Peyer's patch (tissue), 4 donors: ENCODE measurements at regions not wholly inside any gene's neighbourhood (a gene's known extent, or its start where the extent isn't known, plus 50 kb on each side); places are given as distances from the start of the nearest gene placed in this dataset.

Experiments
- DNase-seq, 3 donors: peaks; one replicate each; pipeline ENCODE4 v3.0.0-alpha.2; 2017 to 2019
- H3K27ac ChIP-seq, 4 donors: fragments of 200-600 bp; sonication (generic); one replicate each; pipeline ENCODE4 v1.5.1; 2016 to 2019
- H3K27me3 ChIP-seq, 2 donors: fragments of 200-600 bp; sonication (generic); one replicate each; pipeline ENCODE4 v1.5.1; 2019
- H3K36me3 ChIP-seq, 3 donors: fragments of 200-600 bp; sonication (generic); one replicate each; pipeline ENCODE4 v1.5.1; 2016 to 2019
- H3K4me1 ChIP-seq, 4 donors: fragments of 200-600 bp; sonication (generic); one replicate each; pipeline ENCODE4 v1.5.1; 2016 to 2019
- H3K4me3 ChIP-seq, 4 donors: fragments of 200-600 bp; sonication (generic); 1 replicate in 3 of 4; 2 replicates in 1 of 4; pipeline ENCODE4 v1.5.1; 2016 to 2019; ENCODE audit warnings: mild to moderate bottlenecking in 1 of 4
- H3K9me3 ChIP-seq, 4 donors: fragments of 200-600 bp; sonication (generic); one replicate each; pipeline ENCODE4 v1.5.1; 2016 to 2019; ENCODE audit warnings: mild to moderate bottlenecking in 1 of 4
- POLR2A ChIP-seq, 2 donors: fragments of 450-650 bp; IDR thresholded peaks; one replicate each; pipeline ENCODE4 v1.5.1; 2017; ENCODE audit warnings: antibody characterized with exemption in 2 of 2, mild to moderate bottlenecking in 2 of 2, moderate library complexity in 2 of 2
- TF ChIP-seq, protein P1 (sequence below), 6 experiments: fragments of 450-650 bp in 4 of 6; fragments of 200-600 bp in 2 of 6; sonication (generic) in 1 of 6; IDR thresholded peaks; one replicate each; pipeline ENCODE4 v1.5.1; 2017 to 2019; ENCODE audit warnings: antibody characterized with exemption in 6 of 6, mild to moderate bottlenecking in 3 of 6, moderate library complexity in 1 of 6

DNA sequence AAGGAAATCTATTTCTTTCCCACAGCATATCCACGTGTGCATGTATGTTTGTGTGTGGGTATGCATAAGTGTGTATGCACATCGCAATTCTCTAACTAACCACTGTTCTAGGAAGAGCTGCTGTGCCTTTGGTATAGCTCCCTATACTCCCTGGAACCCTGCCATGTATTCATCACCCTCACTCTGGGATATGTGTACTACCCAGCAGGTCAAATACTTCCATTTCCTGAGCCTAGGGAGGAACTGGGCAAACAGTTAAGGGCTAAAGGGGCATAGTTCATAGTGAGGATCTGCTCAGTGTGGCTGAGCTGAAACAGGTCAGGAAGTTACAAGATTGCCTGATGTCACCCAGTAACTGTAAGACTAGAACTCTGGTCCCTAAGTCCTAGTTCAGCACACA lies 260.4 kb downstream of the RPLP1 start:
- TF ChIP-seq, protein P1, sequence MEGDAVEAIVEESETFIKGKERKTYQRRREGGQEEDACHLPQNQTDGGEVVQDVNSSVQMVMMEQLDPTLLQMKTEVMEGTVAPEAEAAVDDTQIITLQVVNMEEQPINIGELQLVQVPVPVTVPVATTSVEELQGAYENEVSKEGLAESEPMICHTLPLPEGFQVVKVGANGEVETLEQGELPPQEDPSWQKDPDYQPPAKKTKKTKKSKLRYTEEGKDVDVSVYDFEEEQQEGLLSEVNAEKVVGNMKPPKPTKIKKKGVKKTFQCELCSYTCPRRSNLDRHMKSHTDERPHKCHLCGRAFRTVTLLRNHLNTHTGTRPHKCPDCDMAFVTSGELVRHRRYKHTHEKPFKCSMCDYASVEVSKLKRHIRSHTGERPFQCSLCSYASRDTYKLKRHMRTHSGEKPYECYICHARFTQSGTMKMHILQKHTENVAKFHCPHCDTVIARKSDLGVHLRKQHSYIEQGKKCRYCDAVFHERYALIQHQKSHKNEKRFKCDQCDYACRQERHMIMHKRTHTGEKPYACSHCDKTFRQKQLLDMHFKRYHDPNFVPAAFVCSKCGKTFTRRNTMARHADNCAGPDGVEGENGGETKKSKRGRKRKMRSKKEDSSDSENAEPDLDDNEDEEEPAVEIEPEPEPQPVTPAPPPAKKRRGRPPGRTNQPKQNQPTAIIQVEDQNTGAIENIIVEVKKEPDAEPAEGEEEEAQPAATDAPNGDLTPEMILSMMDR (IDR thresholded peaks at IDR 0.05): no peak
- no peak for TF ChIP-seq POLR2A (IDR thresholded peaks at IDR 0.05)
- peaks cover 0 to 6% (median 4%) of the 10 kb centered on the region in 4 donors for H3K4me1 ChIP-seq
- DNase-seq: no peak
- H3K4me3 ChIP-seq: no peak overlapping the region
- no peaks in the 10 kb centered on the region for H3K27me3 ChIP-seq
- H3K36me3 ChIP-seq: no peaks in the 10 kb centered on the region
- H3K27ac ChIP-seq: peak overlapping the region in 3 of 4 donors; percentile 11 to 73 (median 47)
- H3K9me3 ChIP-seq: peaks cover 0 to 12% (median 3%) of the 10 kb centered on the region in 4 donors

DNA sequence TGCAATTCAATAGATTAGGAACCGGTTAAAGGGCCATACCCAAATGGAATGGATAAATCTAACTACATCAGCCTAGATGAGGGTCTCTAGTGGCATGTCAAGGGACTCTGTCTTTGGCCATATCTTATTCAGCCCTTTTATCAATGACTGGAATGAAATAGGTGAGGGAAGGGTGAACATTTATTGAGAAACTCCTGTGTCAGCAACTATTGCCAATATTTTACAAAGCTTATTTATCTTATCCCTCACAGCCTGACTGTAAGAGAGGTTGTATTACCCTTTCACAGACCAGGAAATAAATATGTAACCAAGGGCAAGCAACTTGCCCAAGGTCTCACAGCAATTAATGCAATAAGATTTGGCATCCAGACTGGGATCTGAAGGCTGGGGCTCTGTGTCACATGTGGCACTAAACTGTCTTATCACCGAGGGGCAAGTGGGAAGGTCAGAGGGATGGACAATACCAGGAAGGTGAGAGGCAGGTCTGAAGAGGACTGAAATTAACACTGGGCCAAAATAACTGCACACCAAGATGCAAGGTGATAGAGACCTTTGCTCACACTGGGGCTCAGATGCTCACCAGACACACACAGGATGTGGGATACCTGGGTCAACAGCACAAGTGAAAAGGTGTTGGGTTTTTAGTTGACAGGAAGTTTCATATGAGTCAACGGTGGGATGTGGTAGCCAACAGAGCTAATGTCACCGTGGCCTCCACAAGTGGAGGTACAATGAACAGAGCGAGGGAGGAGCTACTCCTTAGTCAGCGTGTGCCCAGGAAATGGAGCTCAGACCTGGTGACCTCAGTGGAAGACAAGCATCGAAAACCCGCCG lies 261.3 kb downstream of the RPLP1 start:
- H3K4me3 ChIP-seq: no peak overlapping the region
- peak in 2 of 3 donors; percentile 79 to 86 for DNase-seq
- TF ChIP-seq, protein P1 (IDR thresholded peaks at IDR 0.05): no peak
- no peak for TF ChIP-seq POLR2A (IDR thresholded peaks at IDR 0.05)
- no peaks in the 10 kb centered on the region for H3K27me3 ChIP-seq
- H3K4me1 ChIP-seq: peaks cover 0 to 6% (median 5%) of the 10 kb centered on the region in 4 donors
- peak overlapping the region in 3 of 4 donors; percentile 11 to 73 (median 47) for H3K27ac ChIP-seq
- peaks cover 0 to 3% (median 0%) of the 10 kb centered on the region in 4 donors for H3K9me3 ChIP-seq
- H3K36me3 ChIP-seq: no peaks in the 10 kb centered on the region

DNA sequence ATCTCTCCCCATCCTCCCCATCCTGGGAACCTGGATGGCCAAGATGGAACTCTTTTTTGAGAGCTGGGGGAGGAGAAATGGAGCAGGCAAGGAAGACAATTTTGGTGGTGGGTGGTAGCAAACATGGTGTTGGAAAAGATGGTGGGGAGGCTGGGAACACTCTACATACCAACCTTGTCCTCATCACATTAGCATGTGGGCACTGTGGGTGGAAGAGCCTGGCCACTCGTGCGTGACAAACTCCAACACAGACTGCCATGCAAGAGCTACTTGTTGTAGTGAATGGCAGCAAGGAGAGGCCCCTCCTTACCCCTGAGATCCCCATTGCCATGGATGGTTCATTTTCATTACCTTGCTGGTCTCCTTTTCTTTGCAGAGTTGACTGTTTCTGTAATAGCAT lies 262.6 kb downstream of the RPLP1 start:
- no peak for DNase-seq
- no peaks in the 10 kb centered on the region for H3K36me3 ChIP-seq
- TF ChIP-seq, protein P1 (IDR thresholded peaks at IDR 0.05): no peak
- TF ChIP-seq POLR2A (IDR thresholded peaks at IDR 0.05): no peak
- H3K4me3 ChIP-seq: no peak overlapping the region
- H3K27ac ChIP-seq: peak overlapping the region in 1 of 4 donors; percentile 47
- no peaks in the 10 kb centered on the region for H3K27me3 ChIP-seq
- peaks cover 3 to 15% (median 5%) of the 10 kb centered on the region in 4 donors for H3K4me1 ChIP-seq
- H3K9me3 ChIP-seq: no peaks in the 10 kb centered on the region

DNA sequence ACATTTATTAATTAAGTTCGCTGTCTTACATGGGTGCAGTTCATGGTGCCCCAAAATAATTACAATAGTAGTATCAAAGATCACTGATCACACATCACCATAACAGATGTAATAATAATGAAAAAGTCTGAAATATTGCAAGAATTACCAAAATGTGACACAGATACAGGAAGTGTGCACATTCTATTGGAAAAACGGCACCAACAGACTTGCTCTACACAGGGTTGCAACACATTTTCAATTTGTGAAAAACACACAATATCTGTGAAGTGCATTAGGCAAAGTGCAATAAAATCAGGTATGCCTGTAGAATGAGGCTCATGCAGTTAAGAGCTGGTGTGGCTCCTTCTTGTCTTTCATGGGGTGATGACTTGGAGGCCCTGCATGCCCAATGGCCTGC lies 265.8 kb downstream of the RPLP1 start:
- no peaks in the 10 kb centered on the region for H3K9me3 ChIP-seq
- no peak for TF ChIP-seq POLR2A (IDR thresholded peaks at IDR 0.05)
- TF ChIP-seq, protein P1 (IDR thresholded peaks at IDR 0.05): no peak
- no peak overlapping the region for H3K4me3 ChIP-seq
- peak overlapping the region in 1 of 4 donors; percentile 67 for H3K27ac ChIP-seq
- H3K36me3 ChIP-seq: no peaks in the 10 kb centered on the region
- no peaks in the 10 kb centered on the region for H3K27me3 ChIP-seq
- DNase-seq: no peak
- H3K4me1 ChIP-seq: peaks cover 0 to 15% (median 2%) of the 10 kb centered on the region in 4 donors

DNA sequence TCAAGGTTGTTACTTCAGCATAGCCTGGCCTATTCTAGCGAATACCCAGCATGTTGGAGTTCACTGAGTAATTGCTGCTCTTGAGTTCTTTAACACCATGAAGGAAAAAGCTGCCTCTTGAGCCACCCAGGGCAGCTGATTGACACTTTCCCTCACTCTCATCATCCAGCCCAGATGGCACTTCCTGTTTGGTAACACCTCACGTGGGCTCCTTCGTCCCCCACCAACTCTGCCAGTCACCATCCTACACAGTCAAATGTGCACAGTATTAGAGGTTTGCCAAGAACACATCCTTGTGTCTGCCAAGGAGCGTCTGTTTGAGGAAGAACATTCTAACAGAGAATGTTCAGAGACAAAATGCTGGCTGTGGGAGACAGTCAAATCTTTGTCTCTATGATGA lies 266.3 kb downstream of the RPLP1 start:
- no peak for TF ChIP-seq POLR2A (IDR thresholded peaks at IDR 0.05)
- TF ChIP-seq, protein P1 (IDR thresholded peaks at IDR 0.05): no peak
- peak overlapping the region; percentile 25 to 67 (median 58) for H3K27ac ChIP-seq
- no peaks in the 10 kb centered on the region for H3K36me3 ChIP-seq
- no peaks in the 10 kb centered on the region for H3K27me3 ChIP-seq
- H3K4me1 ChIP-seq: peaks cover 0 to 15% (median 2%) of the 10 kb centered on the region in 4 donors
- peak in 2 of 3 donors; percentile 52 to 62 for DNase-seq
- H3K4me3 ChIP-seq: no peak overlapping the region
- no peaks in the 10 kb centered on the region for H3K9me3 ChIP-seq
